ENCODE measurements at regions not wholly inside any gene's neighbourhood (a gene's known extent, or its start where the extent isn't known, plus 50 kb on each side); places are given as distances from the start of the nearest gene placed in this dataset.

DNA sequence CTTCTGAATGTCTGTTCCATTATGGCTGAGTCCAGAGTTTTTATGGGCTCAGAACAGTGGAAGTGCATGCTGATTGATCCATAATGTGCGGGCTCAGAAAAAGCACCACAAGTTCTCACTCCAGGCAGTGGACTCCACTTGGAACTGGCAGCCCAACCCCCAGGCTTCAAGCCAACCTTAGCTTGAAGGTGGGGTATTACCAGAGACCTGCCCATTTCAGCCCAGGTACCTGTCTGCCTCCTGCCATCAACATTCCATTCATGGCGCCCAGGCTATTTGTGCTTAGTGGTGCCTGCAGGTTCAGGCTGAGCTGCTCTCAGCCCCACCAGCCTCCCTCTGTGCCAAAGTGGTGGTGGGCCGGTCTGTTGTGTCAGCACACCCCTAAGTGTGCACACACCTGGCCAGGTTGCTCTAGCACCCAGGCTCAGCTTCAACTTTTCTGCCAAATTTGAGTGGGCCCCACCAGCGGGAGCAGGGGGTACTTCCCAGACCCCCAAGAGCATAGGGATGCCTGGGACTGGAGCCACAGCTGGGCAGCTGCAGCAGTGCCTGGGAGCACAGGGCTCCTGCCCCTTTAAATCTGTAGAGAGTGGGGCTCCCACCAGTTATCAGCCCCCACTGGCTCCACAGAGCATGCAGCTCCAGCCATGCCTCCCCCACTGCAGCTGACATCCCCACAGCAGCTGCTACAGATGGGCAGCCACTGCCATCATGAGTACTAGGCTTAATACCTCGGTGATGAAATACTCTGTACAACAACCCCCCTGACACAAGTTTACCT is 1025.3 kb downstream of the PCDH19 start:
- DNase-seq (ENCODE audit: low read depth in 1 of 2, low spot score in 1 of 2): no peak
- no peak overlapping the region for H3K4me3 ChIP-seq
- no peaks in the 10 kb centered on the region for H3K4me1 ChIP-seq (ENCODE audit: low read depth)
- no peaks in the 10 kb centered on the region for H3K27me3 ChIP-seq
- TF ChIP-seq, protein P1, sequence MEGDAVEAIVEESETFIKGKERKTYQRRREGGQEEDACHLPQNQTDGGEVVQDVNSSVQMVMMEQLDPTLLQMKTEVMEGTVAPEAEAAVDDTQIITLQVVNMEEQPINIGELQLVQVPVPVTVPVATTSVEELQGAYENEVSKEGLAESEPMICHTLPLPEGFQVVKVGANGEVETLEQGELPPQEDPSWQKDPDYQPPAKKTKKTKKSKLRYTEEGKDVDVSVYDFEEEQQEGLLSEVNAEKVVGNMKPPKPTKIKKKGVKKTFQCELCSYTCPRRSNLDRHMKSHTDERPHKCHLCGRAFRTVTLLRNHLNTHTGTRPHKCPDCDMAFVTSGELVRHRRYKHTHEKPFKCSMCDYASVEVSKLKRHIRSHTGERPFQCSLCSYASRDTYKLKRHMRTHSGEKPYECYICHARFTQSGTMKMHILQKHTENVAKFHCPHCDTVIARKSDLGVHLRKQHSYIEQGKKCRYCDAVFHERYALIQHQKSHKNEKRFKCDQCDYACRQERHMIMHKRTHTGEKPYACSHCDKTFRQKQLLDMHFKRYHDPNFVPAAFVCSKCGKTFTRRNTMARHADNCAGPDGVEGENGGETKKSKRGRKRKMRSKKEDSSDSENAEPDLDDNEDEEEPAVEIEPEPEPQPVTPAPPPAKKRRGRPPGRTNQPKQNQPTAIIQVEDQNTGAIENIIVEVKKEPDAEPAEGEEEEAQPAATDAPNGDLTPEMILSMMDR (IDR thresholded peaks at IDR 0.05; ENCODE audit: low read depth, low read length): no peak
- no peaks in the 10 kb centered on the region for H3K36me3 ChIP-seq
- H3K9me3 ChIP-seq (ENCODE audit: low read depth): no peaks in the 10 kb centered on the region
- no peak overlapping the region for H3K27ac ChIP-seq

DNA sequence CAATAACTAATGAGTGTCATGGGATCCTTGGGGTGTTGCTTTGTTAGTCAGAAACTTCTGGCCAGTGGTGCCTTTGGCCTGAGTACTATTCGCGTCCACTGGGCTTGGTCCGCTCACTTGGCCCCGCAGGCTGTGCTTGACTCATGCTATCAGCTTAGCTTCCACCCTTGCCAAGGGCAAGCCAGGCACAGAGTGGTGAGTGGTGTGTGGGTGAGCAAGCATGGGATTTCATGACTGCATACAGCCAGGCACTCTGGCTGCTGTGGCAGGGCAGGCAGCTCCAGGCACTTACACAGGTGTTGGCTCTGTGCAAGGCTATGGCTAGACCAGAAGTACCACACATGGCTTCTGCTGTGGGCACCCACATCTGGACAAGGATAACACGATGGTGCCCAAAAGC is 1026.3 kb downstream of the PCDH19 start:
- Histone ChIP-seq H3K27me3 (no peaks in the 10 kb centered on the region), H3K4me1 (ENCODE audit: low read depth) (no peaks in the 10 kb centered on the region), H3K36me3 (no peaks in the 10 kb centered on the region), H3K4me3 (no peak overlapping the region), H3K27ac (no peak overlapping the region), H3K9me3 (ENCODE audit: low read depth) (no peaks in the 10 kb centered on the region)
- TF ChIP-seq, protein P1 (IDR thresholded peaks at IDR 0.05; ENCODE audit: low read depth, low read length): no peak
- DNase-seq (ENCODE audit: low read depth in 1 of 2, low spot score in 1 of 2): no peak

DNA sequence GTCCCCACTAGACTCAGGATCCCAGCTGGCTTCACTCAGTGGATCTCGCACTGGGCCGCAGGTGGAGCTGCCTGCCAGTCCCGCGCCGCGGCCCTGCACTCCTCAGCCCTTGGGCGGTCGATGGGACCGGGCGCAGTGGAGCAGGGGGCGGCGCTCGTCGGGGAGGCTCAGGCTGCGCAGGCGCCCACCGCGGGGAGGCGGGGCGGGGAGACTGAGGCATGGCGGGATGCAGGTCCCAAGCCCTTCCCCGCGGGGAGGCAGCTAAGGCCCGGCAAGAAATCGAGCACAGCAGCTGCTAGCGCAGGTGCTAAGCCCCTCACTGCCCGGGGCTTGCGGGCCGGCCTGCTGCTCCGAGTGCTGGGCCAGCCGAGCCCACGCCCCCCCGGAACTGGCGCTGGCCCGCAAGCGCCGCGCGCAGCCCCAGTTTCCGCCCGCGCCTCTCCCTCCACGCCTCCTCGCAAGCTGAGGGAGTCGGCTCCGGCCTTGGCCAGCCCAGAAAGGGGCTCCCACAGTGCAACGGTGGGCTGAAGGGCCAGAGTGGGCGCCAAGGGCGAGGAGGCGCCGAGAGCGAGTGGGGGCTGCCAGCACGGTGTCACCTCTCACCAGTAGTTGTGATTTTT is 1038.0 kb downstream of the PCDH19 start:
- no peak for DNase-seq (ENCODE audit: low read depth in 1 of 2, low spot score in 1 of 2)
- no peak overlapping the region for H3K27ac ChIP-seq
- no peaks in the 10 kb centered on the region for H3K27me3 ChIP-seq
- no peak overlapping the region for H3K4me3 ChIP-seq
- no peaks in the 10 kb centered on the region for H3K4me1 ChIP-seq (ENCODE audit: low read depth)
- TF ChIP-seq, protein P1 (IDR thresholded peaks at IDR 0.05; ENCODE audit: low read depth, low read length): no peak
- no peaks in the 10 kb centered on the region for H3K9me3 ChIP-seq (ENCODE audit: low read depth)
- no peaks in the 10 kb centered on the region for H3K36me3 ChIP-seq

DNA sequence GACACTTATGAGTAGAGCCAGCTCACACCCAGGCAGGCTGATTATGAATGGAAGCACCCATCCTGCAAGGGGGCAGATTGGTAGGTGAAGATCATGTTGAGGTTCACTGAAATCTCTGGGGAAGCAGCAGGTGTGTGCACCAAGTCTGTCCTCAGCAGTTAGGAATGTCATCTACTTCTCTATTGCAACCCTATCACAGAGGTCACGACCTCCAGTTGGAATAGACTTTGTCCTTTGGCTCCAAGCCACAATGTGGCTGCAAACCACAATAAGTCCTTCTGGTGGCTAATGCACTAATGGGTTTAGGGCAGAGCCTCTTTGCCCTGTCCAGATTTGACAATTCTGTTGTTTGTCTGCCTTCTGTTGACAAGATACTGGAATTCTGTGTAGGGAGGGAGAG is 1056.7 kb downstream of the PCDH19 start:
- no peak overlapping the region for H3K4me3 ChIP-seq
- no peaks in the 10 kb centered on the region for H3K27me3 ChIP-seq
- TF ChIP-seq, protein P1 (IDR thresholded peaks at IDR 0.05; ENCODE audit: low read depth, low read length): no peak
- no peaks in the 10 kb centered on the region for H3K4me1 ChIP-seq (ENCODE audit: low read depth)
- H3K9me3 ChIP-seq (ENCODE audit: low read depth): no peaks in the 10 kb centered on the region
- peak in 1 of 2 donors; percentile 20 for DNase-seq (ENCODE audit: low read depth in 1 of 2, low spot score in 1 of 2)
- H3K27ac ChIP-seq: no peak overlapping the region
- no peaks in the 10 kb centered on the region for H3K36me3 ChIP-seq

DNA sequence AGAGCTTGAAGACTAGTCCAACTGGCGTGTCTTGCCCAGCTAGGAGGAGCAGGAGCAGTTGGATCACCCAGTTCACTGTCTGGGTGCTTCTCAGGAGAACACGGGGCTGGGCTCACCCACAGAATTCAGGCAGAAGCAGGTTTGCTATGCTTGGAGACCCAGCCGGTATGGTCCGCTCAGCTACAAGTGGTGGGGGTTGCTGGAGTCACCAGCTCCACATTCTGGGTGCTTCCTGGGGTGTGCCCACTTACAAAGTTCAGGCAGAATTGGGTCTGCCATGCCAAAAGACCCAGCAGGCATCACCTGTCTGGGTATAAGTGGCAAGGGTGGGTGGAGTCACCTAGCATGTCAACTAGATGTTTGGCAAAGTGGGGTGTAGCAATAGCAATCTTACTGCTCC is 1061.8 kb downstream of the PCDH19 start:
- DNase-seq (ENCODE audit: low read depth in 1 of 2, low spot score in 1 of 2): no peak
- Histone ChIP-seq H3K9me3 (ENCODE audit: low read depth) (no peaks in the 10 kb centered on the region), H3K27ac (no peak overlapping the region), H3K36me3 (no peaks in the 10 kb centered on the region), H3K27me3 (no peaks in the 10 kb centered on the region), H3K4me3 (no peak overlapping the region), H3K4me1 (ENCODE audit: low read depth) (no peaks in the 10 kb centered on the region)
- TF ChIP-seq, protein P1 (IDR thresholded peaks at IDR 0.05; ENCODE audit: low read depth, low read length): no peak

Data from cardiac muscle cell (in vitro differentiated cells and primary cell).